ENCODE measurements at regions not wholly inside any gene's neighbourhood (a gene's known extent, or its start where the extent isn't known, plus 50 kb on each side); places are given as distances from the start of the nearest gene placed in this dataset.

DNA sequence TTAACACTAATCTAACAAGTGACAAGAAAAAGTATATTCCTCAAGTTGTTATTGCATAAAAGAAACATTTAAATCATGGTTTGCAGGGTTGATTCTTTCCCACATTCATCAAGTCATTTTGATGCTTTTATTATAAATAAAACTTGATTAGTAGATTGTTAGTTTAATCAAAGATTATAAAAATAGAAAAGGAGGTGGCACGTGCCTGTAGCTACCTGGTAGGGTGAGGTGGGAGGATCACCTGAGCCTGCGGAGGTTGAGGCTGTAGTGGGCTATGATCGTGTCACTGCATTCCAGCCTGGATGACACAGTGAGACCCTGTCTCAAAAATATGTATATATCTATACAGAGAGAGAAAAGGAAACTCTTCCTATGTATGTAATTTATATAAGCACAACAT is 433.2 kb upstream of the RGS6 start:
- TF ChIP-seq POLR2A (IDR thresholded peaks at IDR 0.05; ENCODE audit: extremely low read depth, insufficient read length) (no peak), MAX (IDR thresholded peaks at IDR 0.05; ENCODE audit: low read depth, low read length) (no peak)
- TF ChIP-seq, protein P1, sequence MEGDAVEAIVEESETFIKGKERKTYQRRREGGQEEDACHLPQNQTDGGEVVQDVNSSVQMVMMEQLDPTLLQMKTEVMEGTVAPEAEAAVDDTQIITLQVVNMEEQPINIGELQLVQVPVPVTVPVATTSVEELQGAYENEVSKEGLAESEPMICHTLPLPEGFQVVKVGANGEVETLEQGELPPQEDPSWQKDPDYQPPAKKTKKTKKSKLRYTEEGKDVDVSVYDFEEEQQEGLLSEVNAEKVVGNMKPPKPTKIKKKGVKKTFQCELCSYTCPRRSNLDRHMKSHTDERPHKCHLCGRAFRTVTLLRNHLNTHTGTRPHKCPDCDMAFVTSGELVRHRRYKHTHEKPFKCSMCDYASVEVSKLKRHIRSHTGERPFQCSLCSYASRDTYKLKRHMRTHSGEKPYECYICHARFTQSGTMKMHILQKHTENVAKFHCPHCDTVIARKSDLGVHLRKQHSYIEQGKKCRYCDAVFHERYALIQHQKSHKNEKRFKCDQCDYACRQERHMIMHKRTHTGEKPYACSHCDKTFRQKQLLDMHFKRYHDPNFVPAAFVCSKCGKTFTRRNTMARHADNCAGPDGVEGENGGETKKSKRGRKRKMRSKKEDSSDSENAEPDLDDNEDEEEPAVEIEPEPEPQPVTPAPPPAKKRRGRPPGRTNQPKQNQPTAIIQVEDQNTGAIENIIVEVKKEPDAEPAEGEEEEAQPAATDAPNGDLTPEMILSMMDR (IDR thresholded peaks at IDR 0.05; ENCODE audit: low read depth, low read length), result no peak

All from NB4 (cell line).